Keratinocyte (primary cell): ENCODE measurements at regions not wholly inside any gene's neighbourhood (a gene's known extent, or its start where the extent isn't known, plus 50 kb on each side); places are given as distances from the start of the nearest gene placed in this dataset.

Experiments
- CTCF ChIP-seq, 3 experiments: IDR thresholded peaks in 1 of 3; conservative IDR thresholded peaks in 1 of 3; optimal IDR thresholded peaks in 1 of 3; 2 replicates in 2 of 3; 3 replicates in 1 of 3; pipeline versions ENCODE3 to v1.5.1; 2011; ENCODE audit warnings: low read length in 3 of 3, mild to moderate bottlenecking in 3 of 3, moderate library complexity in 2 of 3, control low read depth in 1 of 3, inconsistent platforms in 1 of 3; ENCODE audit not compliant: insufficient read depth in 2 of 3; ENCODE audit errors: extremely low read depth in 1 of 3
- EZH2 ChIP-seq: IDR thresholded peaks from one replicate; pipeline ENCODE4 v1.6.1; 2012; ENCODE audit warnings: inconsistent platforms, mild to moderate bottlenecking, low read length, moderate library complexity

GRCh38 chr11:81602508-81602907 lies 1131.2 kb downstream of the FAM181B start:
- TF ChIP-seq CTCF (optimal IDR thresholded peaks at IDR 0.05 in 1 of 3, IDR thresholded peaks at IDR 0.05 in 1 of 3, conservative IDR thresholded peaks at IDR 0.05 in 1 of 3; ENCODE audit: extremely low read depth in 1 of 3, insufficient read depth in 2 of 3, low read length in 3 of 3) (no peak), EZH2 (no peak)
